Endodermal cell (in vitro differentiated cells): ENCODE measurements at regions not wholly inside any gene's neighbourhood (a gene's known extent, or its start where the extent isn't known, plus 50 kb on each side); places are given as distances from the start of the nearest gene placed in this dataset.

Source experiments
- DNase-seq: peaks from one replicate; pipeline ENCODE4 v3.0.0-alpha.2; 2017
- H3K27ac ChIP-seq: 2 replicates; pipeline ENCODE4 v1.5.1; 2013; ENCODE audit warnings: mild to moderate bottlenecking, low read depth, low read length, moderate library complexity
- H3K27me3 ChIP-seq: 2 replicates; pipeline ENCODE4 v1.6.1; 2013; ENCODE audit warnings: mild to moderate bottlenecking, low read length, moderate library complexity; ENCODE audit not compliant: insufficient read depth, control insufficient read depth, poor library complexity, severe bottlenecking
- H3K36me3 ChIP-seq: 2 replicates; pipeline ENCODE4 v1.7.0; 2013; ENCODE audit warnings: mild to moderate bottlenecking, low read length, moderate library complexity; ENCODE audit not compliant: control insufficient read depth, insufficient read depth
- H3K4me1 ChIP-seq: one replicate; pipeline ENCODE4 v1.7.0; 2013; ENCODE audit warnings: low read length; ENCODE audit not compliant: control insufficient read depth, insufficient read depth
- H3K4me3 ChIP-seq: 2 replicates; pipeline ENCODE4 v1.5.1; 2013; ENCODE audit warnings: mild to moderate bottlenecking, low read length, moderate library complexity
- H3K9ac ChIP-seq: 2 replicates; pipeline ENCODE4 v1.6.1; 2013; ENCODE audit warnings: mild to moderate bottlenecking, low read length, moderate library complexity; ENCODE audit not compliant: poor library complexity, severe bottlenecking; ENCODE audit errors: extremely low read depth
- H3K9me3 ChIP-seq: 2 replicates; pipeline ENCODE4 v1.6.1; 2013; ENCODE audit warnings: mild to moderate bottlenecking, low read length, moderate library complexity; ENCODE audit not compliant: control insufficient read depth
- H3K27ac Mint-ChIP-seq: 2 replicates; pipeline ENCODE4 v1.8.0; 2020; ENCODE audit warnings: mixed read lengths
- H3K27me3 Mint-ChIP-seq: 2 replicates; pipeline ENCODE4 v1.8.0; 2021; ENCODE audit warnings: mild to moderate bottlenecking, mixed read lengths; ENCODE audit not compliant: insufficient read depth
- H3K36me3 Mint-ChIP-seq: 2 replicates; pipeline ENCODE4 v1.8.0; 2020; ENCODE audit warnings: low read depth, mixed read lengths
- H3K4me1 Mint-ChIP-seq: 2 replicates; pipeline ENCODE4 v1.8.0; 2020; ENCODE audit warnings: mixed read lengths
- H3K4me3 Mint-ChIP-seq: 2 replicates; pipeline ENCODE4 v1.8.0; 2020; ENCODE audit warnings: mild to moderate bottlenecking, moderate library complexity, mixed read lengths
- H3K9me3 Mint-ChIP-seq: 2 replicates; pipeline ENCODE4 v1.8.0; 2020; ENCODE audit warnings: mild to moderate bottlenecking, mixed read lengths
- CTCF ChIP-seq: fragments of 200-600 bp; sonication (generic); conservative IDR thresholded peaks from 2 replicates; pipeline ENCODE4 v1.5.0; 2021; ENCODE audit warnings: antibody characterized with exemption, mild to moderate bottlenecking
- WGBS, 2 experiments: methylation state at CpG; one replicate each; pipeline versions ENCODE4 v1.1.5 to v1.1.7; 2013; ENCODE audit warnings: missing lambda C conversion rate in 2 of 2, mixed read lengths in 1 of 2; ENCODE audit not compliant: insufficient coverage in 1 of 2, insufficient read length in 1 of 2; 5-methylcytosine and 5-hydroxymethylcytosine counted together

GRCh38 chr2:219698748-219699439, 71.5 kb downstream of the SLC4A3 start:
- H3K36me3 ChIP-seq, result no peaks in the 10 kb centered on the region
- H3K4me3 ChIP-seq, result no peak overlapping the region
- no peak for DNase-seq
- no peak overlapping the region for H3K27ac Mint-ChIP-seq
- H3K9me3 Mint-ChIP-seq, result no peaks in the 10 kb centered on the region
- H3K36me3 Mint-ChIP-seq, result no peaks in the 10 kb centered on the region
- no peaks in the 10 kb centered on the region for H3K27me3 ChIP-seq
- peaks cover 5% of the 10 kb centered on the region for H3K4me1 ChIP-seq
- no peak overlapping the region for H3K4me3 Mint-ChIP-seq
- peaks cover 3% of the 10 kb centered on the region for H3K27me3 Mint-ChIP-seq
- no peaks in the 10 kb centered on the region for H3K9me3 ChIP-seq
- peaks cover 28% of the 10 kb centered on the region for H3K4me1 Mint-ChIP-seq
- WGBS, 2 experiments, result 64 to 76% methylated on average over 7 to 15 of the region's 15 CpGs
- no peak overlapping the region for H3K9ac ChIP-seq
- H3K27ac ChIP-seq, result no peak overlapping the region
- no peak for TF ChIP-seq CTCF

- Mint-ChIP-seq H3K4me3 (no peak overlapping the region), H3K9me3 (no peaks in the 10 kb centered on the region), H3K36me3 (no peaks in the 10 kb centered on the region), H3K27me3 (peaks cover 4% of the 10 kb centered on the region), H3K4me1 (peaks cover 28% of the 10 kb centered on the region), H3K27ac (no peak overlapping the region)
- Histone ChIP-seq H3K36me3 (no peaks in the 10 kb centered on the region), H3K4me1 (peaks cover 5% of the 10 kb centered on the region), H3K4me3 (no peak overlapping the region), H3K9ac (no peak overlapping the region), H3K9me3 (no peaks in the 10 kb centered on the region), H3K27ac (no peak overlapping the region), H3K27me3 (no peaks in the 10 kb centered on the region)
- DNase-seq, result no peak
- 92 to 94% methylated on average over 5 to 8 of the region's 8 CpGs for WGBS, 2 experiments
- no peak for TF ChIP-seq CTCF
These were observed 72.0 kb downstream of the SLC4A3 start for GRCh38 chr2:219699440-219699821.

GRCh38 chr2:219701847-219702634, 74.6 kb downstream of the SLC4A3 start:
- peak; percentile 70 for DNase-seq
- H3K4me3 Mint-ChIP-seq, result no peak overlapping the region
- no peak overlapping the region for H3K9ac ChIP-seq
- no peaks in the 10 kb centered on the region for H3K36me3 Mint-ChIP-seq
- no peak overlapping the region for H3K27ac ChIP-seq
- no peak overlapping the region for H3K4me3 ChIP-seq
- no peaks in the 10 kb centered on the region for H3K36me3 ChIP-seq
- H3K9me3 Mint-ChIP-seq, result no peaks in the 10 kb centered on the region
- TF ChIP-seq CTCF, result no peak
- H3K27ac Mint-ChIP-seq, result no peak overlapping the region
- no peaks in the 10 kb centered on the region for H3K9me3 ChIP-seq
- 67 to 70% methylated on average over 8 of the region's 8 CpGs for WGBS, 2 experiments
- peaks cover 8% of the 10 kb centered on the region for H3K27me3 Mint-ChIP-seq
- H3K4me1 ChIP-seq, result peaks cover 5% of the 10 kb centered on the region
- peaks cover 30% of the 10 kb centered on the region for H3K4me1 Mint-ChIP-seq
- no peaks in the 10 kb centered on the region for H3K27me3 ChIP-seq
